Astrocyte of the spinal cord (primary cell): ENCODE measurements at regions not wholly inside any gene's neighbourhood (a gene's known extent, or its start where the extent isn't known, plus 50 kb on each side); places are given as distances from the start of the nearest gene placed in this dataset.

Experiments
- DNase-seq: peaks from one replicate; pipeline ENCODE4 v3.0.0; 2011; ENCODE audit warnings: low read depth, low spot score
- H3K4me3 ChIP-seq: 2 replicates; pipeline ENCODE4 v1.5.1; 2011; ENCODE audit warnings: low read depth, mild to moderate bottlenecking, low read length, moderate library complexity
- in situ Hi-C: cut with HindIII; loops from 2 replicates; pipeline ENCODE4 v1.10.0; 2017; ENCODE audit warnings: low sequenced_read_pairs
- TF ChIP-seq, protein P1 (sequence below): IDR thresholded peaks from 2 replicates; pipeline ENCODE4 v1.5.1; 2012; ENCODE audit warnings: low read depth, mild to moderate bottlenecking, low read length, inconsistent platforms

DNA sequence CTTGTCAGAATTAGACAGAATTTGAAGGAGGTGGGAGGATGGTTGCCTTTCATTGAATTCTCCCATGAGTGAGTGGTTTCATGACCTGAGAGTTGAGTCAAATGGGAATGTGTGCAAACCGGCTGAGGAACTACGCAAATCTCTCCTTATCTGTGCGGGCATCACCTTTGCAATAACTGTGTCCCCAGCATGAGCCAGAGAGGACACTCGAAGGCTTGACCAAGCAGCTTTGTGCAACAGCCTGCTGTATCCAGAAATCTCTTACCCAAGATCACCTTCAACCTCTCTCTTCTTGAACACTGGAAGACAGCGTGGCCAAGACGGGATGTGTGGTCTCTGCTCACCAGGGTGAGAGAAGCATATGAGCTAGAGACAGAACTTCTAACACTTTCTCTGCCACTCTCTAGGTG lies 93.8 kb upstream of the IKZF1 start:
- DNase-seq = no peak
- in situ Hi-C loops = no loop called here
- TF ChIP-seq, protein P1, sequence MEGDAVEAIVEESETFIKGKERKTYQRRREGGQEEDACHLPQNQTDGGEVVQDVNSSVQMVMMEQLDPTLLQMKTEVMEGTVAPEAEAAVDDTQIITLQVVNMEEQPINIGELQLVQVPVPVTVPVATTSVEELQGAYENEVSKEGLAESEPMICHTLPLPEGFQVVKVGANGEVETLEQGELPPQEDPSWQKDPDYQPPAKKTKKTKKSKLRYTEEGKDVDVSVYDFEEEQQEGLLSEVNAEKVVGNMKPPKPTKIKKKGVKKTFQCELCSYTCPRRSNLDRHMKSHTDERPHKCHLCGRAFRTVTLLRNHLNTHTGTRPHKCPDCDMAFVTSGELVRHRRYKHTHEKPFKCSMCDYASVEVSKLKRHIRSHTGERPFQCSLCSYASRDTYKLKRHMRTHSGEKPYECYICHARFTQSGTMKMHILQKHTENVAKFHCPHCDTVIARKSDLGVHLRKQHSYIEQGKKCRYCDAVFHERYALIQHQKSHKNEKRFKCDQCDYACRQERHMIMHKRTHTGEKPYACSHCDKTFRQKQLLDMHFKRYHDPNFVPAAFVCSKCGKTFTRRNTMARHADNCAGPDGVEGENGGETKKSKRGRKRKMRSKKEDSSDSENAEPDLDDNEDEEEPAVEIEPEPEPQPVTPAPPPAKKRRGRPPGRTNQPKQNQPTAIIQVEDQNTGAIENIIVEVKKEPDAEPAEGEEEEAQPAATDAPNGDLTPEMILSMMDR = no peak
- H3K4me3 ChIP-seq = no peak overlapping the region

DNA sequence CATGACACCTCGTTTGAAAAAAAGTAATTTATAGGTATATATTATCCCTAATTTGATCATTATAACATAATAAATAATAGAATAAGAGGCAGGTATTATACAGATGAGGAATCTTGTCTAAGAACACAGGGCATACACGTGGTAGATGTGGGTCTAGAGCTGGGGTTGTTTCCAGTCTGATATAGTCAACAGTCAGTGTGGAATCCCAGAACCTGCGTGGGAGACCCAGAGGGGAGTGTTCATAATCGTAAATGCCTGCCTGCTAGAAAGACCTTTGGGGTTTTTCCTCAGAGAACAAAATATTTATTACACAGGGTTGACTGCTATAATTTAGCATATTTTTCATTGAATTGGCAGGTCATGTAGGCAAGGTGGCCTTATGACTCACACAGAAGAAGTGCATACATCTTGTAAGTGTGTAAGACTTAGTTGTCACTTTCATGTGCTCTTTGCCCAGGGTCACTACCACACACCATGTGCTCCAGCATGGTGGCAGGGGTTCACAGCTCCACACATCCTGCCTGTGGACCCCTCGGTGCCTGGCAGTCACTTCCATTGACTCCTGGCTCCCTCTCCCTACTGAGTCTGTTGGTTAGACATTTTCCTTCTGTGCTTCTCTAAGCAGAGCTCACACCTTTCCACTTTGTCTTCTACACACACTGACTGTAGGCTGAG lies 94.9 kb upstream of the IKZF1 start:
- in situ Hi-C loops = no loop called here
- DNase-seq = no peak
- H3K4me3 ChIP-seq = no peak overlapping the region

DNA sequence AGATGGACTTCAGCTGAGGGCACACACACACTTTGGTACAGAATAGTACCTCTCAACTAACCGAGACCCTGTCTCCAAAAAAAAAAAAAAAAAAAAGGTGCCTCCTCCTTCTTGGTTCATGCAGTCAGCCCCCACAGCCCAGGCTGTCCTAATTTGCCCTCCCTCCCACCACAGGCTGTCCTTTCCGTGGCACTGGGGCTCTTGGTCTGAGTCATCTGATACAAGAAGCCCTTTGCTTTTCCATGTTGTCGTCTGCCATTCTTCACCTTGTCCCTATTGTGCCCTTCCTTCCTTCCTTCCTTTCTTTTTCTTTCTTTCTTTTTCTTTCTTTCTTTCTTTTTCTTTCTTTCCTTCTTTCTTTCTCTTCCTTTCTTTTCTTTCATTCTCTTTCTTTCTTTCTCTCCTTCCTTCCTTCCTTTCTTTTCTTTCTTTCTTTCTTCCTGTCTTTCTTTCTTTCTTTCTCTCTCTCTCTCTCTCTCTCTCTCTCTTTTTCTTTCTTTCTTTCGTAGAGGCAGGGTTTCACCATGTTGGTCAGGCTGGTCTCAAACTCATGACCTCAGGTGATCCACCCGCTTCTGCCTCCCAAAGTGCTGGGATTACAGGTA lies 96.0 kb upstream of the IKZF1 start:
- H3K4me3 ChIP-seq = no peak overlapping the region
- TF ChIP-seq, protein P1 = no peak
- no peak for DNase-seq
- in situ Hi-C loops = no loop called here

More for the DNA sequence above, 94.9 kb upstream of the IKZF1 start:
- TF ChIP-seq, protein P1 = no peak

DNA sequence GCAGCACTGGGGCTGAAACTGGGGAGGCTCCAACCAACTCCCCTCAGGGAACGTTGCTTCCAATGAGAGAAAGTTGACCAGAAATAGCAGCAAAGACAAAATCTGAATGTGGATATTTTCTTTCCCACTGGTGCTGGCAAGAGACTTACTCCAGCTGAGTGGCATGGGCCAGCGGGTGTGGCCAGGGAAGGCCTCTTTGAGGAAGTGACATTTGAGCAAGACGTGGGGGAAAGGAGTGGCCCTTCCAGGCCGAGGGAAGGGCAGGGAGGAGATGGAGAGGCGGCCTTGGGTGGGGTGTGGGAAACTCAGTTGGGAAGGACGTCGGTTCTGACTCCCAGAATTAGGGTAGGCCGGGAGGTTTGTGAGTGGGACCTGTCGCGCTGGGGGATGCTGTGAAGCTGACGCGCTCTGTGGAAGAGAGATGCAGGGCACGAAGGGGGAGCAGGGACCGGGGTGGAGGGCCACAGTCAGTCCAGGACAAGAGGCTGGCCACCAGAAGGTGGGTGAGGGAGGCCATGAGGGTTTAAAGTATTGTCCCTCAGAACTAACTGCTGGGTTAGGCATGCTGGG lies 96.7 kb upstream of the IKZF1 start:
- in situ Hi-C loops = no loop called here
- TF ChIP-seq, protein P1 = no peak
- no peak for DNase-seq
- no peak overlapping the region for H3K4me3 ChIP-seq

DNA sequence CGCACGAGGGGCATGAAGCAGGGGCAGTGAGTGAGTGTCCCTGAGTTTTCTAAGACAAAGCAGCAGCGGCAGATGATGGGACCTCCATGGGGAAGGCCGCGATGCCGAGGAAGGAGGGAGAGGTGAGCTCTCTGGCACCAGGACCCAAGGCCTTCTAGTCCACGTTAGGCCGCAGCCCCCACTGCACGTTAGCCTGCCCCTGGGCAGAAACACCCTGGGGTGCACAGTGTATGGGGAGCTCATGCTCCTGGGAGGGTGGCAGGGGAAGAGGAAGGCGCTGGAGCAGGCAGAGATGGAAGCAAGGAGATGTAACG lies 97.3 kb upstream of the IKZF1 start:
- in situ Hi-C loops = no loop called here
- DNase-seq = no peak
- H3K4me3 ChIP-seq = no peak overlapping the region
- TF ChIP-seq, protein P1 = no peak

DNA sequence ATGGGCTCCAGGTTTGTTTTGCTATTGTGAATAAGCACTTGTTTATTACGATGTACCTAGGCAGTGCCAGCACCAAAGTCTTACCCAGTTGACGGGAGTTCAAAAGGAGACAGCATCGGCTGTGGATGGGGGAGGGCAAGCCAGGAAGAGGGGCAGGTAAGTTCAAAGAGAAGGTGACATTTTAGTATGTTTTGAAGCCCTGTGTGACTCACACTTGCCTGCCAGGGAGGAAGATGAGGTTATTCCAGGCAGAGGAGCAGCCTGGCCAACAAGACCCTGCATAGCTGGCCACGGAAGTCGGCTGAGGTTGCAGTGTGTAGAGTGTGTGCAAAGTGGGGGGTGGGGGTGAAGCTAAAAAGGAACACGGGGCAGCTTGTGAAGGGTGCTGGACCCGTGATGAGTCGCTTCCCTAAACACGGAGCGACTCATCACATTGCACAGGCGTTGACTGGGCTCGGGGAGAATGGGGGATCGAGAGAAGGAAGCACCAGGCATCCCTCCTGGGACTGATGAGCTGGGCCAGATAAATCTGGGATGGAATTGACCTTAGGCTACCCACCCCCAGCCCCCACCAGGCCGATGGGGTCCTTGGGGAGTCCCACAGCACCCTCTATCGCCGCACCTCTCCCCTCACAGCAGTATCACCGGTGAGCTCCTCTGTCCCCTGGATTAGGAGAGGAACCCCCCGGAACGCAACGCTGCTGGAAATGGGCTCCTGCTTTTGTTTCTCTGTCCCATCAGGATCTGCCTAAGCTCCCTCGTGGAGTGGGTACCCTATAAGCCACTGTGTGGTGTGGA lies 97.9 kb upstream of the IKZF1 start:
- no peak overlapping the region for H3K4me3 ChIP-seq
- DNase-seq = no peak
- TF ChIP-seq, protein P1 = no peak
- in situ Hi-C loops = no loop called here
